ENCODE measurements at regions not wholly inside any gene's neighbourhood (a gene's known extent, or its start where the extent isn't known, plus 50 kb on each side); places are given as distances from the start of the nearest gene placed in this dataset.

DNA sequence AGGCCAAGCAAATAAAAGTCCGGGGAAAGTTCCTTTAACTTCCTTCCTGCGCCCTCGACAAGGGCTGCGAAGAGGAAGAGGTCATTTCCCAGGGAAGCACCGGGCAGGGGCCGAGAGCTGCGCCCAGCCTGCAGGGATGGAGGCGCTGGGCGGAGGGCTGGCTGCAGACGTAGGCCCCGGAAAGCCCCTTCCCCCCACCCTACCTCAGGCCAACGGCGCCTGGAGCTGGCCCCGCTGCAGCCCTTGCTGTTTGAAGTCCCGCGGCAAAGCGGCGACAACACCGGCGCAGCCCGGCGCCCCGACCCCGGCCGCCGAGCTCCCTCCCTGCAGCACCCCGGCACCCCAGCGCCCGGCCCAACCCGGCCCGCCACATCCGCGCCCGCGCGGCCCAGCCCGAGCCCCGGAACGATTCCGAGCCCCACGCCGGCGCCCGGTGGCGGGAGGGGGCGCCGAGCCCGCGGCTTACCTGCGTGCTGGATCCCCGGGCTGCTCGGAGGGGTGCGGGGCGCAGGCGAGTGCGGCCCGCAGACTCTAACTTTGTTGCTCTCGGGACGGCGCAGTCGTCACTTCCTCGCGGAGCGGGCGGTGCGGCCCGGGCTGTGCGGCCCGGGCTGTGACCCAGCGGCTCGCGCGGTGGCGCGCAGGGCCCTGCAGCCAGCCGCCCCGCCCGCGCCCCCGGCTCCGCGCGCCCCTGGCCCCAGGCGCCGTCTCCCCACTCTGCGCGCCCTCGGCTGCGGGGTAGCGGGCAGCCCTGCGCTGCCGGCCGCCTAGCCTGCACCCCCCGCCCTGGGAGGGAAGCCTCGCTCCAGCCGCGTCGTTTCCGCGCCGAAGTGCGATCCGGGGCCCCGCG is 64.8 kb upstream of the PTGR2 start:
- TF ChIP-seq CTCF (IDR thresholded peaks at IDR 0.05; ENCODE audit: insufficient read depth, low read depth, low read length, missing control alignments), result no peak
- H3K4me3 ChIP-seq (ENCODE audit: low read length), result peak overlapping the region; percentile 63
- DNase-seq (ENCODE audit: low read depth), result peak; percentile 37

GRCh38 chr14:73785834-73786635 is 65.6 kb upstream of the PTGR2 start:
- TF ChIP-seq CTCF (IDR thresholded peaks at IDR 0.05; ENCODE audit: insufficient read depth, low read depth, low read length, missing control alignments), result peak; percentile 21
- peak; percentile 92 for DNase-seq (ENCODE audit: low read depth)
- peak overlapping the region; percentile 63 for H3K4me3 ChIP-seq (ENCODE audit: low read length)

DNA sequence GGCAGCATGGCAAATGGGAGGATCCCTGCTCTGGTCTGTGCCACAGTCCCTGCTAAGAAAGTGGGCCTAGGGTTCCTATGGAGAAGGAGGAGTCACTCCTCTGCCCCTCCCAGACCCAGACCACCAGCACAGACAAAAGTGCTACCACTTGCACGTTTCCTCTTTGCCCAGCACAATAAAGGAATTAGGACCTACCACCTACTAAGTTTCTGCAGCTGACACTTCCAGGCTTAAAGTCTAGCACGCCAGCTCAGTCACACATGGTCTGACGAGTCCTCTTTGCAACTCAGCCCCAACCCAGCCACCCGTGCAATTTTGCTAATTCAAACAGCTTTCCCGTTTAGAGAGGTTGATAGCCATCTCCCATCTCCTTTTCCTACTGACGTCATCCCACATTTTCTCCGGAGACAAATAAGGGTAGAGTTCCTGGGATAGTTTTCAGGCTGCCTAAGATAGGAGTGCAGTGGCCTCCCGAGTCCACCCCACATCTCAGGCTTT is 66.2 kb upstream of the PTGR2 start:
- peak; percentile 50 for DNase-seq (ENCODE audit: low read depth)
- peak overlapping the region; percentile 63 for H3K4me3 ChIP-seq (ENCODE audit: low read length)
- TF ChIP-seq CTCF (IDR thresholded peaks at IDR 0.05; ENCODE audit: insufficient read depth, low read depth, low read length, missing control alignments), result no peak

DNA sequence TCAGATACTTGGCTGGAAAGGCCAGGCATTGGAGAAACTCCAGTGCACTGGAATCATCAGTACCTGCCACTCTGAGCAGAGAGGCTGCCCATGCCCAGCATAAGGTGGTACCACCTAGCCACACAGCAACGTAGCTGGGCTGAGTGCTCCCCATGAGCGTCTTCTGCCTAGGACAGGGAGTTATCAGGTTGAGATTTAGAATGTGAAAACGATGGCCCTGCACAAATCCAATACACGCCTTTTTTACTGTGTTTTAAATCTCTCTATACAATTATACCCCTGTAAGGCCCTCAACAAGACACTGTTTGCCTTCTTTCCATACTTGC is 66.7 kb upstream of the PTGR2 start:
- TF ChIP-seq CTCF (IDR thresholded peaks at IDR 0.05; ENCODE audit: insufficient read depth, low read depth, low read length, missing control alignments), result no peak
- DNase-seq (ENCODE audit: low read depth), result no peak
- no peak overlapping the region for H3K4me3 ChIP-seq (ENCODE audit: low read length)

GRCh38 chr14:73784181-73784987 is 67.2 kb upstream of the PTGR2 start:
- H3K4me3 ChIP-seq (ENCODE audit: low read length), result no peak overlapping the region
- no peak for TF ChIP-seq CTCF (IDR thresholded peaks at IDR 0.05; ENCODE audit: insufficient read depth, low read depth, low read length, missing control alignments)
- peak; percentile 79 for DNase-seq (ENCODE audit: low read depth)

DNA sequence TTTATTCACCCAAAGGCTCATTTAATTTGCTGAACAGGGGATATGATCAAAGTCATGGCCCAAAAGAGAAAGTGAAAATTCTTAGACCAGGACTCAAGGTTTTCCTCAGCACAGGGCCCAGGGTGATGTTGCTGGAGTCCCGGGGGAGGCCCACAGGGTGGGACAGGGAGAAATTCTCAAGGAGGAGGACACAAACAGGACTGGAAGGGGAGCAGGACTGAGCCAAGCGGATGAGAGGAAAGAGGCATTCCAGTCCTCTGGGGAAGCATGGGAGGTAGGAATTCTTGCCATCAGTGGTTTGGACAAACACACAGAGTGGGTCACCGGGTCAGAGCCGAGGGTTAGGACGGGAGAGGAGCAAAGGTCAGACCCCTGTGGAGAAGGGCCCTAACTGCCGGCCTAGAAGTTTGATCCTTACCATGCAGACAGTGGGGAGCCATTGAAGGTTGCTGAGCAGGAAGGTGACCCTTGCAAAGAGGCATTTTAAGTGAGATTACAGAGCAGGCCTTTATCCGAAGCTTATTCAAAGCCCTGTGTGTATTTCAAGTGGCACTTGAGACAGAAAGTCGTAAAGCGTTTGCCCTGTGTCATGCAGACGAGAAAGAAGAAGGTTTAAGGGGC is 68.4 kb upstream of the PTGR2 start:
- H3K4me3 ChIP-seq (ENCODE audit: low read length), result no peak overlapping the region
- no peak for DNase-seq (ENCODE audit: low read depth)
- TF ChIP-seq CTCF (IDR thresholded peaks at IDR 0.05; ENCODE audit: insufficient read depth, low read depth, low read length, missing control alignments), result no peak
